22Rv1 (cell line): ENCODE measurements at regions not wholly inside any gene's neighbourhood (a gene's known extent, or its start where the extent isn't known, plus 50 kb on each side); places are given as distances from the start of the nearest gene placed in this dataset.

Experiments used
- CTCF ChIP-seq: fragments of 450-650 bp; IDR thresholded peaks from 2 replicates; pipeline ENCODE4 v1.5.1; 2017; ENCODE audit warnings: mild to moderate bottlenecking
- ZFX ChIP-seq: fragments of 450-650 bp; IDR thresholded peaks from 2 replicates; pipeline ENCODE4 v1.6.1; 2017; ENCODE audit warnings: antibody characterized with exemption, borderline replicate concordance

DNA sequence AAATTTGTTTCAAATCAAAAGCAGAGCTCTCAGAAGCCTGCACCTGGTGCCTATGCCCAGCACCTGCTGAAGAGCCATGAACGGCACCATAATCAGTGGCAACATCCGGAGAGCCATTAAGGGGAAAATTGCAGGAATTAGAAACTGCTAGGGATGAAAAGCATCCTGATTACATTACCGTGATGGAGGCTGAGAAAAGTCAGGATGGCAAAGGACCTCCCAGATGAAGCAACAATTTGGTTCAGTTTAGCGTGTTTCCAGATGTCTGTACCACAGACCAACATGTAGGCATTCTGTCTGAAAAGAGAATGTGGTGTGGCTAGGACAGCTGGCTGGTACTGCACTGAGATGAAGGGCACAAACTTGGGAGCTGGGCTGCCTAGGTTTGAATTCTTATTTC, 106.1 kb downstream of the EOMES start:
- TF ChIP-seq CTCF: no peak
- no peak for TF ChIP-seq ZFX
